Osteoblast (primary cell): ENCODE measurements at regions not wholly inside any gene's neighbourhood (a gene's known extent, or its start where the extent isn't known, plus 50 kb on each side); places are given as distances from the start of the nearest gene placed in this dataset.
"Not testable (repeated sequence)": the region's sequence is repeated elsewhere in the genome, so short reads cannot be mapped to it uniquely, and the experiment has no call there.

Experiments
- DNase-seq: peaks from one replicate; pipeline ENCODE4 v3.0.0; 2011; ENCODE audit warnings: low spot score, mixed read lengths; ENCODE audit not compliant: insufficient read length; ENCODE audit errors: missing footprints
- H2AFZ ChIP-seq: 2 replicates; pipeline ENCODE4 v1.6.0; 2011; ENCODE audit warnings: mild to moderate bottlenecking, low read length
- H3K27ac ChIP-seq: 2 replicates; pipeline ENCODE4 v1.5.1; 2011; ENCODE audit warnings: mild to moderate bottlenecking, low read depth, low read length, moderate library complexity
- H3K27me3 ChIP-seq: 2 replicates; pipeline ENCODE4 v1.6.0; 2012; ENCODE audit warnings: mild to moderate bottlenecking, control low read depth, inconsistent platforms, low read length, moderate library complexity; ENCODE audit not compliant: insufficient read depth
- H3K36me3 ChIP-seq: 2 replicates; pipeline ENCODE4 v1.5.1; 2011; ENCODE audit warnings: mild to moderate bottlenecking, low read length, control low read depth, moderate library complexity; ENCODE audit not compliant: insufficient read depth
- H3K4me1 ChIP-seq: 2 replicates; pipeline ENCODE4 v1.5.1; 2011; ENCODE audit warnings: mild to moderate bottlenecking, low read length, control low read depth, moderate library complexity; ENCODE audit not compliant: insufficient read depth
- H3K4me2 ChIP-seq: 2 replicates; pipeline ENCODE4 v1.6.0; 2011; ENCODE audit warnings: mild to moderate bottlenecking, low read length; ENCODE audit not compliant: insufficient read depth
- H3K4me3 ChIP-seq: fragments of 200-600 bp; sonication (generic); 3 replicates; pipeline ENCODE4 v1.5.1; 2012; ENCODE audit warnings: mild to moderate bottlenecking, low read length, inconsistent platforms; ENCODE audit not compliant: insufficient read depth
- H3K79me2 ChIP-seq: 2 replicates; pipeline ENCODE4 v1.6.0; 2012; ENCODE audit warnings: mild to moderate bottlenecking, low read length, control low read depth, inconsistent platforms; ENCODE audit not compliant: insufficient read depth
- H3K9me3 ChIP-seq: 2 replicates; pipeline ENCODE4 v1.5.1; 2011; ENCODE audit warnings: low read depth, low read length, control low read depth
- H4K20me1 ChIP-seq: 2 replicates; pipeline ENCODE4 v1.6.0; 2012; ENCODE audit warnings: mild to moderate bottlenecking, low read length, control low read depth; ENCODE audit not compliant: insufficient read depth
- TF ChIP-seq, protein P1 (sequence below): IDR thresholded peaks from 2 replicates; pipeline ENCODE4 v1.5.1; 2011; ENCODE audit warnings: mild to moderate bottlenecking, low read depth, low read length, moderate library complexity; ENCODE audit errors: extremely low read depth

DNA sequence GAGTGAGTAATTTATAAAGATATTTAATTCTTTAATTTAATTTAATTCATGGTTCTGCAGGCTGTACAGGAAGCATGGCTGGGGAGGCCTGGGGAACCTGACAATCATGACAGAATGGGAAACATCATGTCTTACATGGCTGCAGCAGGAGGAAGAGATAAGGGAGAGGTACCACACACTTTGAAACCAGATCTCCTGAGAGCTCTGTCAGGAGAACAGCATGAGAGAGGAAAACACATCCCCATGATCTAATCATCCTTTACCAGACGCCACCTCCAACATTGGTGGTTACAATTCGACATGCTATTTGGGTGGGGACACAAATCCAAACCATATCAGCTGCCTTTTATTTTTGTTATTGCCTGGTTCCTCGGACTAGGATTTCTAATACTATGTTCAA, 928.6 kb downstream of the TMEM121 start:
- Histone ChIP-seq H3K27me3 (no peaks in the 10 kb centered on the region), H3K4me3 (no peak overlapping the region), H3K79me2 (no peaks in the 10 kb centered on the region), H2AFZ (no peak overlapping the region), H3K27ac (no peak overlapping the region), H3K4me2 (no peak overlapping the region), H3K4me1 (no peaks in the 10 kb centered on the region), H4K20me1 (no peaks in the 10 kb centered on the region), H3K9me3 (no peaks in the 10 kb centered on the region), H3K36me3 (no peaks in the 10 kb centered on the region)
- TF ChIP-seq, protein P1, sequence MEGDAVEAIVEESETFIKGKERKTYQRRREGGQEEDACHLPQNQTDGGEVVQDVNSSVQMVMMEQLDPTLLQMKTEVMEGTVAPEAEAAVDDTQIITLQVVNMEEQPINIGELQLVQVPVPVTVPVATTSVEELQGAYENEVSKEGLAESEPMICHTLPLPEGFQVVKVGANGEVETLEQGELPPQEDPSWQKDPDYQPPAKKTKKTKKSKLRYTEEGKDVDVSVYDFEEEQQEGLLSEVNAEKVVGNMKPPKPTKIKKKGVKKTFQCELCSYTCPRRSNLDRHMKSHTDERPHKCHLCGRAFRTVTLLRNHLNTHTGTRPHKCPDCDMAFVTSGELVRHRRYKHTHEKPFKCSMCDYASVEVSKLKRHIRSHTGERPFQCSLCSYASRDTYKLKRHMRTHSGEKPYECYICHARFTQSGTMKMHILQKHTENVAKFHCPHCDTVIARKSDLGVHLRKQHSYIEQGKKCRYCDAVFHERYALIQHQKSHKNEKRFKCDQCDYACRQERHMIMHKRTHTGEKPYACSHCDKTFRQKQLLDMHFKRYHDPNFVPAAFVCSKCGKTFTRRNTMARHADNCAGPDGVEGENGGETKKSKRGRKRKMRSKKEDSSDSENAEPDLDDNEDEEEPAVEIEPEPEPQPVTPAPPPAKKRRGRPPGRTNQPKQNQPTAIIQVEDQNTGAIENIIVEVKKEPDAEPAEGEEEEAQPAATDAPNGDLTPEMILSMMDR: no peak
- DNase-seq: peak; percentile 9

DNA sequence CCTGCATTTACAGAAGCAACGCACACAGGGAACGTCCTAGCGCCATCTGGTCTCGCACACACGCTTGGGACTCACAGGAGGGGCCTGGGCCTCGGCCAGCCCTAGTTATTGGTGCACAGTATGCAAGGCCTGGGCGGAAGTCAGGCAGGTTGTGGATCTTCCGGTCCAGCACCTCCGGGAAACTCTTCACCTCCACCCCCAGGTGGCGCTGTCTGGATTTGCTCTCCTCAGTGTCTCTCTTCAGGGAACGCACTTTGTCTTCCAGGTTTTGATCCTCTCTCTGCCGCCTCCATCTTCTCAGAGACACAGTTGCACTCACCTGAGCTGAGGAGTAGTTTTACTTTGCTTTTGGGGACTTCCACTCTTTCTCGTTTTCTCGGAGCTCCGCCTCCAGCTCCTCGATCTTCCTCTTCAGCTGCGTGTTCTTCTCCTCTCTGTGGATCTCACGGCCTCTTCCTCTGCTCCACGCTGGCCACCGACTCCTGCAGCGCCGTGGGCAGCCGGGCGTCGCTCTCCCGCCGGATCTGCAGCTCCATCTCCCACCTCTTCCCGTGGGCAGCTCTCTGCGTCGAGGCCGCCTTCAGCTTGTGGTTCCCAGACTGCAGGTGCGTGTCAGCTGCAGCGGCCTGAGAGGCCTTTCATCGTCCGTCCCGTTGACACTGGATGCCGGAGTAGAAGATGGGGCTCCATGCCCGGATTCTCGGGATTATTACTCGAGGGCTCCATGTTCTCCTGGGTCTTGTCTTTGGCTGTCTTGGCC, 933.8 kb downstream of the TMEM121 start:
- H3K27me3 ChIP-seq: no peaks in the 10 kb centered on the region
- H3K4me3 ChIP-seq: no peak overlapping the region
- no peaks in the 10 kb centered on the region for H3K9me3 ChIP-seq
- TF ChIP-seq, protein P1: no peak
- no peaks in the 10 kb centered on the region for H3K36me3 ChIP-seq
- H3K4me1 ChIP-seq: no peaks in the 10 kb centered on the region
- H2AFZ ChIP-seq: no peak overlapping the region
- H3K27ac ChIP-seq: no peak overlapping the region
- no peak overlapping the region for H3K4me2 ChIP-seq
- no peak for DNase-seq
- H3K79me2 ChIP-seq: no peaks in the 10 kb centered on the region
- H4K20me1 ChIP-seq: no peaks in the 10 kb centered on the region

DNA sequence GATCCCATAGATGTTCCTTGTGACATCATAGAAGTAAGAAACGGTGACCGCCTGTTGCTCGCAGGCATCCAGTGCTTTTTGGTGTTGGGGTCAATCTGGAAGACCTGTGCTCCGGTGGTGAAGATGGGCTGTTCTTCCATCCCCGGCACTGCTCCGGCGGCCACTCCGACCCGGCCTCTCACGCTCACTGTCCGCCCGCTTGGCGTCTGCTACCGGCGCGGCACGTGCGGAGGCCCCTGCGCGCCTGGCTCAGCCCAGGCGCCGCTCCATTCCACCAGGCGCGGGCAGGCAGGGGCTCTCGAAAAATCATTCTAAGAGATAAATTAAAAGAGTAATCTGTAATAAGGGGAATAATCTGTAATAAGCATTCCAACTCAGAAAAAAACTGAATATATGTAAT, 934.5 kb downstream of the TMEM121 start:
- Histone ChIP-seq H3K4me3 (no peak overlapping the region), H3K79me2 (no peaks in the 10 kb centered on the region), H3K27me3 (no peaks in the 10 kb centered on the region), H4K20me1 (no peaks in the 10 kb centered on the region), H3K4me2 (no peak overlapping the region), H3K27ac (no peak overlapping the region), H2AFZ (no peak overlapping the region), H3K4me1 (no peaks in the 10 kb centered on the region), H3K36me3 (no peaks in the 10 kb centered on the region), H3K9me3 (no peaks in the 10 kb centered on the region)
- TF ChIP-seq, protein P1: no peak
- peak; percentile 10 for DNase-seq

- H2AFZ ChIP-seq, H3K27ac ChIP-seq, H4K20me1 ChIP-seq, H3K79me2 ChIP-seq, DNase-seq, H3K4me3 ChIP-seq, H3K9me3 ChIP-seq, H3K4me2 ChIP-seq, H3K27me3 ChIP-seq, H3K4me1 ChIP-seq, H3K36me3 ChIP-seq: not testable (repeated sequence)
Measured at GRCh38 chr14:106466483-106466882, 940.1 kb downstream of the TMEM121 start.

GRCh38 chr14:106468869-106469268, 942.5 kb downstream of the TMEM121 start:
- not testable (repeated sequence) for H3K27ac ChIP-seq, H2AFZ ChIP-seq, H3K4me2 ChIP-seq, H3K79me2 ChIP-seq, H3K27me3 ChIP-seq, DNase-seq, H3K9me3 ChIP-seq, H3K4me3 ChIP-seq, H4K20me1 ChIP-seq, H3K4me1 ChIP-seq, H3K36me3 ChIP-seq

DNA sequence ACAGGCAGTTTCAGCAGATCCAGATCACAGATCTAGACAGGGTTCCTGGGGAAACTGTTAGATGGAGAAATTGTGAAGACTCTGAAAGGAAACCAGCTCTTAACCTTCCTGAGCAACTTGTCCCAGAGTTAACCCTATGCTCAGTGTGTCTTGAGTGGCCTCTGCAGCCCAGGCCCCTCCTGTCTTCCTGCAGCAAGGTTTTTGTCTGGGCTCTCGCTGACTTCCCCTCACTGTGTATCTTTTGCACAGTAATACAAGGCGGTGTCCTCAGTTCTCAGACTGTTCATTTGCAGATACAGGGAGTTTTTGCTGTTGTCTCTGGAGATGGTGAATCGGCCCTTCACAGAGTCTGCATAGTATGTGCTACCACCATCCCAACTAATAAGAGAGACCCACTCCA, 943.6 kb downstream of the TMEM121 start:
- H3K27me3 ChIP-seq, H2AFZ ChIP-seq, H3K36me3 ChIP-seq: not testable (repeated sequence)

More for the DNA sequence above, 943.6 kb downstream of the TMEM121 start:
- H3K9me3 ChIP-seq, H3K4me2 ChIP-seq, H3K4me3 ChIP-seq, H3K27ac ChIP-seq, H3K79me2 ChIP-seq, DNase-seq, H3K4me1 ChIP-seq, H4K20me1 ChIP-seq: not testable (repeated sequence)
